K562 (cell line): ENCODE measurements at regions not wholly inside any gene's neighbourhood (a gene's known extent, or its start where the extent isn't known, plus 50 kb on each side); places are given as distances from the start of the nearest gene placed in this dataset.

Source experiments
- GABPB2 ChIP-seq: fragments of 250-450 bp; sonication (Bioruptor Pico); conservative IDR thresholded peaks from 2 replicates; pipeline ENCODE4 v1.5.1; 2021; ENCODE audit warnings: mild to moderate bottlenecking
- HDAC2 ChIP-seq: fragments of 450-650 bp; IDR thresholded peaks from 2 replicates; pipeline ENCODE4 v1.6.1; 2016; ENCODE audit warnings: mild to moderate bottlenecking
- HDAC3 ChIP-seq: fragments of 450-650 bp; IDR thresholded peaks from 2 replicates; pipeline ENCODE4 v1.6.1; 2018; ENCODE audit warnings: borderline replicate concordance, mild to moderate bottlenecking, moderate library complexity; ENCODE audit not compliant: partially characterized antibody
- HSF4 ChIP-seq: fragments of 250-450 bp; sonication (Bioruptor Pico); IDR thresholded peaks from 2 replicates; pipeline ENCODE4 v2.1.2; 2022; ENCODE audit warnings: mild to moderate bottlenecking, moderate library complexity, borderline replicate concordance
- IFI16 ChIP-seq: fragments of 250-450 bp; sonication (Bioruptor Pico); IDR thresholded peaks from 2 replicates; pipeline ENCODE4 v2.1.2; 2022; ENCODE audit warnings: mild to moderate bottlenecking, inconsistent platforms
- JUNB ChIP-seq: fragments of 450-650 bp; formaldehyde crosslinking; conservative IDR thresholded peaks from 2 replicates; pipeline ENCODE4 v1.4.0; 2020; ENCODE audit warnings: mild to moderate bottlenecking
- NFIX ChIP-seq: fragments of 250-450 bp; sonication (Bioruptor Pico); IDR thresholded peaks from 2 replicates; pipeline ENCODE4 v1.4.0; 2020; ENCODE audit warnings: low read depth, mild to moderate bottlenecking, moderate library complexity
- POLR2AphosphoS5 ChIP-seq: IDR thresholded peaks from 2 replicates; pipeline ENCODE4 v1.6.1; 2011; ENCODE audit warnings: mild to moderate bottlenecking, low read depth, low read length, moderate library complexity; ENCODE audit not compliant: control insufficient read depth, insufficient read depth
- ZNF124 ChIP-seq: sonication (generic); formaldehyde crosslinking; IDR thresholded peaks from 2 replicates; pipeline ENCODE4 v1.8.1; 2022; ENCODE audit warnings: missing genetic modification reagents
- TF ChIP-seq, protein P1 (sequence below): fragments of 250-450 bp; sonication (Bioruptor Pico); IDR thresholded peaks from 2 replicates; pipeline ENCODE4 v1.5.0; 2022; ENCODE audit warnings: mild to moderate bottlenecking
- TF ChIP-seq, protein P2 (sequence below): fragments of 450-650 bp; IDR thresholded peaks from 2 replicates; pipeline ENCODE4 v1.6.1; 2016; ENCODE audit warnings: borderline replicate concordance
- TF ChIP-seq, protein P3 (sequence below): fragments of 450-650 bp; formaldehyde crosslinking; IDR thresholded peaks from 2 replicates; pipeline ENCODE4 v1.4.0; 2020; ENCODE audit warnings: mild to moderate bottlenecking, moderate library complexity

DNA sequence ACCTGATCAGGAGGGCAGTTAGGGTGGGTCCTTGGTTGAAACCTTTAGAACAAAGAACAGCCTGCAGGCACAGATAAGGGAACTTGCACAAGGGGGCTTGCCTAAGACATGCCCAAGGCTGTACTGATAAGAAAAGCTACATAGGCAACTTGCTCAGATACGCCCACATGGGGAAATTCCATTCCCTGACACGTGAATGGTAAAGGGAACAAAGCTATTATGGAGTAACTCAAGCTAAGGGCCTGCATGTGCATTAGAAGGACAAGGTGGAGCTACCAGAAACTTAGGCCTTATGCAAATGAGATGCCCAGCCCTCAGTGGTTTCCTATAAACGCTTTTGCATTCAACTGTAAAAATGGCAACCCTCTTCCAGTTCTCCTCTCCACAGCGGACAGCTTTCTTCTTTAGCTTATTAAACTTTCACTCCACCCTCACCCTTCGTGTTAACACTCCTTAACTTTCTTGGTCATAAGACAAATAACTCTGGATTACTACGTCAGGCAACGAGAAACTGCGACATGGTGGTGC is 1192.1 kb upstream of the CELF2 start (continued):
- peak; percentile 80 for TF ChIP-seq HDAC2
- peak; percentile 82 for TF ChIP-seq JUNB
- TF ChIP-seq IFI16 (CRISPR knock-in tag): peak; percentile 97
- TF ChIP-seq, protein P1, sequence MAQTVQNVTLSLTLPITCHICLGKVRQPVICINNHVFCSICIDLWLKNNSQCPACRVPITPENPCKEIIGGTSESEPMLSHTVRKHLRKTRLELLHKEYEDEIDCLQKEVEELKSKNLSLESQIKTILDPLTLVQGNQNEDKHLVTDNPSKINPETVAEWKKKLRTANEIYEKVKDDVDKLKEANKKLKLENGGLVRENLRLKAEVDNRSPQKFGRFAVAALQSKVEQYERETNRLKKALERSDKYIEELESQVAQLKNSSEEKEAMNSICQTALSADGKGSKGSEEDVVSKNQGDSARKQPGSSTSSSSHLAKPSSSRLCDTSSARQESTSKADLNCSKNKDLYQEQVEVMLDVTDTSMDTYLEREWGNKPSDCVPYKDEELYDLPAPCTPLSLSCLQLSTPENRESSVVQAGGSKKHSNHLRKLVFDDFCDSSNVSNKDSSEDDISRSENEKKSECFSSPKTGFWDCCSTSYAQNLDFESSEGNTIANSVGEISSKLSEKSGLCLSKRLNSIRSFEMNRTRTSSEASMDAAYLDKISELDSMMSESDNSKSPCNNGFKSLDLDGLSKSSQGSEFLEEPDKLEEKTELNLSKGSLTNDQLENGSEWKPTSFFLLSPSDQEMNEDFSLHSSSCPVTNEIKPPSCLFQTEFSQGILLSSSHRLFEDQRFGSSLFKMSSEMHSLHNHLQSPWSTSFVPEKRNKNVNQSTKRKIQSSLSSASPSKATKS (CRISPR knock-in tag): peak; percentile 82; the same call in 1 of the 2 replicates
- no peak for TF ChIP-seq ZNF124 (CRISPR knock-in tag)
- TF ChIP-seq GABPB2 (CRISPR knock-in tag): no peak
- TF ChIP-seq HDAC3: peak; percentile 70
- peak; percentile 99 for TF ChIP-seq HSF4 (CRISPR knock-in tag)
- TF ChIP-seq POLR2AphosphoS5: peak; percentile 86
- TF ChIP-seq, protein P2, sequence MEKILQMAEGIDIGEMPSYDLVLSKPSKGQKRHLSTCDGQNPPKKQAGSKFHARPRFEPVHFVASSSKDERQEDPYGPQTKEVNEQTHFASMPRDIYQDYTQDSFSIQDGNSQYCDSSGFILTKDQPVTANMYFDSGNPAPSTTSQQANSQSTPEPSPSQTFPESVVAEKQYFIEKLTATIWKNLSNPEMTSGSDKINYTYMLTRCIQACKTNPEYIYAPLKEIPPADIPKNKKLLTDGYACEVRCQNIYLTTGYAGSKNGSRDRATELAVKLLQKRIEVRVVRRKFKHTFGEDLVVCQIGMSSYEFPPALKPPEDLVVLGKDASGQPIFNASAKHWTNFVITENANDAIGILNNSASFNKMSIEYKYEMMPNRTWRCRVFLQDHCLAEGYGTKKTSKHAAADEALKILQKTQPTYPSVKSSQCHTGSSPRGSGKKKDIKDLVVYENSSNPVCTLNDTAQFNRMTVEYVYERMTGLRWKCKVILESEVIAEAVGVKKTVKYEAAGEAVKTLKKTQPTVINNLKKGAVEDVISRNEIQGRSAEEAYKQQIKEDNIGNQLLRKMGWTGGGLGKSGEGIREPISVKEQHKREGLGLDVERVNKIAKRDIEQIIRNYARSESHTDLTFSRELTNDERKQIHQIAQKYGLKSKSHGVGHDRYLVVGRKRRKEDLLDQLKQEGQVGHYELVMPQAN: no peak
- TF ChIP-seq, protein P3, sequence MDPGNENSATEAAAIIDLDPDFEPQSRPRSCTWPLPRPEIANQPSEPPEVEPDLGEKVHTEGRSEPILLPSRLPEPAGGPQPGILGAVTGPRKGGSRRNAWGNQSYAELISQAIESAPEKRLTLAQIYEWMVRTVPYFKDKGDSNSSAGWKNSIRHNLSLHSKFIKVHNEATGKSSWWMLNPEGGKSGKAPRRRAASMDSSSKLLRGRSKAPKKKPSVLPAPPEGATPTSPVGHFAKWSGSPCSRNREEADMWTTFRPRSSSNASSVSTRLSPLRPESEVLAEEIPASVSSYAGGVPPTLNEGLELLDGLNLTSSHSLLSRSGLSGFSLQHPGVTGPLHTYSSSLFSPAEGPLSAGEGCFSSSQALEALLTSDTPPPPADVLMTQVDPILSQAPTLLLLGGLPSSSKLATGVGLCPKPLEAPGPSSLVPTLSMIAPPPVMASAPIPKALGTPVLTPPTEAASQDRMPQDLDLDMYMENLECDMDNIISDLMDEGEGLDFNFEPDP: peak; percentile 95
- TF ChIP-seq NFIX (CRISPR knock-in tag): peak; percentile 62; the same call in 1 of the 2 replicates
